NCI-H524 (cell line): ENCODE measurements at regions not wholly inside any gene's neighbourhood (a gene's known extent, or its start where the extent isn't known, plus 50 kb on each side); places are given as distances from the start of the nearest gene placed in this dataset.

Experiments used
- DNase-seq, 2 experiments: peaks; one replicate each; lab custom pipeline; 2025; lab: John Stamatoyannopoulos, UW

- DNase-seq = no peak
Measured at GRCh38 chr15:95864467-95864886, 466.0 kb upstream of the NR2F2 start.

GRCh38 chr15:95865330-95865739, 465.2 kb upstream of the NR2F2 start:
- no peak for DNase-seq

- no peak for DNase-seq
Measured at GRCh38 chr15:95866711-95867440, 463.6 kb upstream of the NR2F2 start.

- DNase-seq = no peak
Measured at GRCh38 chr15:95868450-95868849, 462.1 kb upstream of the NR2F2 start.

- no peak for DNase-seq
Measured at GRCh38 chr15:95868970-95869369, 461.5 kb upstream of the NR2F2 start.

GRCh38 chr15:95869920-95870319, 460.6 kb upstream of the NR2F2 start:
- no peak for DNase-seq

GRCh38 chr15:95872366-95872771, 458.1 kb upstream of the NR2F2 start:
- no peak for DNase-seq

- DNase-seq = no peak
Measured at GRCh38 chr15:95874637-95875036, 455.9 kb upstream of the NR2F2 start.

- DNase-seq = no peak
Measured at GRCh38 chr15:95875121-95875643, 455.3 kb upstream of the NR2F2 start.

GRCh38 chr15:95880031-95880570, 450.4 kb upstream of the NR2F2 start:
- DNase-seq = no peak

- no peak for DNase-seq
Measured at GRCh38 chr15:95880630-95881029, 449.9 kb upstream of the NR2F2 start.

- DNase-seq = peak in 1 of 2 experiments; percentile 16
Measured at GRCh38 chr15:95883064-95883463, 447.4 kb upstream of the NR2F2 start.

- DNase-seq = no peak
Measured at GRCh38 chr15:95884276-95884675, 446.2 kb upstream of the NR2F2 start.

- peak; percentile 42 to 88 for DNase-seq
Measured at GRCh38 chr15:95887666-95888390, 442.7 kb upstream of the NR2F2 start.

- peak in 1 of 2 experiments; percentile 40 for DNase-seq
Measured at GRCh38 chr15:95888762-95889161, 441.7 kb upstream of the NR2F2 start.

GRCh38 chr15:95894407-95894956, 436.0 kb upstream of the NR2F2 start:
- peak in 1 of 2 experiments; percentile 27 for DNase-seq

- DNase-seq = no peak
Measured at GRCh38 chr15:95895508-95895907, 435.0 kb upstream of the NR2F2 start.

GRCh38 chr15:95897651-95898050, 432.8 kb upstream of the NR2F2 start:
- DNase-seq = no peak

GRCh38 chr15:95898761-95899160, 431.7 kb upstream of the NR2F2 start:
- DNase-seq = no peak

GRCh38 chr15:95901271-95901670, 429.2 kb upstream of the NR2F2 start:
- DNase-seq = no peak

- no peak for DNase-seq
Measured at GRCh38 chr15:95902606-95903005, 427.9 kb upstream of the NR2F2 start.

- no peak for DNase-seq
Measured at GRCh38 chr15:95903352-95903751, 427.1 kb upstream of the NR2F2 start.
